ENCODE measurements at regions not wholly inside any gene's neighbourhood (a gene's known extent, or its start where the extent isn't known, plus 50 kb on each side); places are given as distances from the start of the nearest gene placed in this dataset.
"Not testable (repeated sequence)": the region's sequence is repeated elsewhere in the genome, so short reads cannot be mapped to it uniquely, and the experiment has no call there.

DNA sequence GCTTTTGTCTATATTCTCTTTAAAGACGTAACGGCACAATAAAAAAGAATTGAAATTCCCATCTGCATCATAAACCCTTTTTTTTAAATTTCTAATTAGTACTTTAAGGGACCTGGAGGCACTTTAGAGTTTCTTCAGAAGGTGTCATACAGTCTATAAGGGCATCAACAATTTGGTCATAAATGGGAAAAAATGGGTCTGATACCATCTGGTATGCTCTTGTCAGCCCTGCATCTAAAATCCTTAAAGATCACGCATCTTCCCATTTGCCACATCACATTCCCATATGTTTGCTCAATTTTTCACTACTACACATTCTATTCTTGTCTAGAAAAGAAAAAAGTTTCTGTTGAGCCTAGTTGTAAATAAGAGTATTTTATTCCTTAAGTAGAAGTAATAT is 53.8 kb downstream of the COX7C start:
- DNase-seq (ENCODE audit: low read depth in 1 of 2, low spot score in 1 of 2): no peak

DNA sequence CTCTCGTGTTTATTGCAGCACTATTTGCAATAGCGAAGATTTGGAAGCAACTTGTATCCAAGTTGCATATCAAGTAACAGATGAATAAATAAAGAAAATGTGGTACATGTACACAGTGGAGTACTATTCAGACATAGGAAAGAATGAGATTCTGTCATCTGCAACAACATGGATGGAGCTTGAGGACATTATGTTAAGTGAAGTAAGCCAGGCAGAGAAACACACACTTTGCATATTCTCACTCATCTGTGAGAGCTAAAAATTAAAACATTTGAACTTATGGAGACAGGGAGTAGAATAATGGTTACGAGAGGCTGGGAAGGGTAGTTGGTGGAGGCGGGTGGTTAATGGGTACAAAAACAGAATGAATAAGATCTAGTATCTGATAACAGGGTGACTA is 56.3 kb downstream of the COX7C start:
- no peak for DNase-seq (ENCODE audit: low read depth in 1 of 2, low spot score in 1 of 2)

DNA sequence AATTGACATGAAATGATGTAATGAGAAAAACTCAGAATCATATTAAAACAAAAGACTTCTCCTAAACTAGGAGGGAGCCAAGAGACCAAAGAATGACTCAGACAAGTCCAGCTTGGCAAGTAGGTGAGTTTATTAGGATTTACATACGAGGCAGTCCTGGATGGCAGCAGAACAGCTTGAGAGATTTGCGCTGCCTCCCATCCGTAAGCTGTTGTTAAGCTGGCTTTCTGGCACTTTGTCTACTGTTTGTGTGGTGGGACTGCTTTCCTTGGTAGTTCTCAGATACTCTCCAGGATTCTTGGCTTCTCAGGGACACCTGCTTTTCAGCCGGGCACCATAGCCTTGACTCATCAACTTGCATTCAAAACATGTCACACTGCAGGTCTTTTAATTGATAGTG is 57.6 kb downstream of the COX7C start:
- DNase-seq (ENCODE audit: low read depth in 1 of 2, low spot score in 1 of 2): no peak

DNA sequence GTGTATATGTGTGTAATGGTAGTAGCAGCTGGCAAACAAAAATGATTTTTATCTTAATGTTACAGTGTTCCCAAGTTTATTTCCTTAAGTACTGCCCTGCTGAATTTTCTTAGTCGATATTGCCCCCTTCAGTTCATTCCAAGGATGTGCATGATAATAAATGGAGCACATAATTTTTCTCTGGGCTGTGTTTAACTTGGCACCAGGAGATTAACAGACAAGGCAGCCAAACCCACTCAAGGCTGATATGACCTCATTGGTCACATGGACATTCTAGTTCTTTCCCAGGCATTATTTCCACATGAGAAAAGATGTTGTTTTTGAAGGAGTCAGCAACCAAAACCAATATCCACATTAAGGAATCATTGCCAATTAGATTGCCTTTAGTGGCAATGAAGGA is 61.8 kb downstream of the COX7C start:
- no peak for DNase-seq (ENCODE audit: low read depth in 1 of 2, low spot score in 1 of 2)

DNA sequence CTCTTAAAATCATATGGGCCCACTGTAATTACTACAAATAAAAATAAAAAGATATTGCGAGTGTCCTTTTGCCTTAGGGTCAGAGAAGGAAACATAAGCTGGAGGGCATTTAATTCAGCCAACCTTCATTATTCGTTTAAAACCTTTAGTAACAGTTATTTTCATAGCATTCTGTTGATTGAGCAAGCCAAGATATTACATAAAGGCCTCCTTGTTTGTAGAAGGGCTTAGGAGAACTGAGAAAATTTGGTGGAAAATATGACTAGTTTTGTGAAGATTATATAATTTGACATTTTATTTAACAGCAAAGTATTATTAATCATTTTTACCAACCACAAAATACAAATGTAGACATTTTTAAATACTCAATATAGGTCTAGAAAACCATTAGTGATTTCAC is 62.2 kb downstream of the COX7C start:
- no peak for DNase-seq (ENCODE audit: low read depth in 1 of 2, low spot score in 1 of 2)

DNA sequence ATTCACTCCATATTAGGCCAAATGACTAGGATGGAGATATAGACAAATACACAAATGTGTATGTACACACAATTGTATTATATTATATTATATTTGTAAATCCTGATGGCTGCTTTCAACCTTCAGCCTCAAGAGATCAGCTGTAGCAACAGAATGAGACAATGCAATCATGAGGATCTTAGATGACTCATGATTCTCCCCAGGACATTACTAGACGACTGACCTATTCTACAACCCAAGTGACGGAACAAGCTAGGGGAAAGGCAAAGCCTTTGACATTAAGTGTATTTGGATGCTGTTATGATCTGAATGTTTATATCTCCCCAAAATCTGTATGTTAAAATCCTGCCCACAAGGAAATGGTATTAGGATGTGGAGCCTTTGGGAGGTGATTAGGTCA is 66.5 kb downstream of the COX7C start:
- no peak for DNase-seq (ENCODE audit: low read depth in 1 of 2, low spot score in 1 of 2)

DNA sequence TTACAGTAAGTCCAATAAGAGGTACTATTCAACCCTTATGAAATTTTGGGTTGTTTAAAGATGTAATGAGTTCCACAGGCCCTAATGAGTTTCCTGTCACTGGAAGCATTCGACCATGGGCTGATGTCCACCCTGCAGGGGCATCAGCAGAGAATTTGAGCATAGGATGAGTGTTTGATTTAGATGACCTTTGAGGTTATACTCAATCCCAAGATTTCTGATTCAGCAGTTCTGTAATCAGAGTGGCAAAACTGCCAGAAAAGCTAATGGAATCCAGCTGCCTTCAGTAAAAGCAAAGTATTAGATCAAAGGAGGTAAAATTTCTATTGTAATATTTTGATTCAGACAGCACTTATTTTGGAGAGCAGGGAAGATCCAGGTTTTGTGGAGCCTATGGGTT is 68.3 kb downstream of the COX7C start:
- no peak for DNase-seq (ENCODE audit: low read depth in 1 of 2, low spot score in 1 of 2)

DNA sequence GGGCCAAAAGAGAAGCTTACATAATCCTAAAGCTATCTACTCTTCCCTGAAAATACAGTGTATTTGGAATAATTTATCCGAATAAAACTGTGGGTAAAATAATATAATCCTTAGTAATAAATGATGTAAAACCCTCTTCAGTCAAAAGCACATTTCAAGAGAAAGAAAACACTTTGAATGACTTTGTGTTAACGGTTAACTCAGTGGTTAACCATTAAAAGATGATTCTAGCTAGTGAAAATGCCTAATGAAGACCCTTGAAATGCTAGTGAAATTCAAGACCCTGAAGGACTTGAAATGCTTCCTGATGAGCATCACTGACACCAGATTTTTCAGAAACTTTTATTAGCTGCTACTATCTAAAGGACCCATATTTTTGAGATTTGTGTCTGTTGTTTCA is 70.7 kb downstream of the COX7C start:
- no peak for DNase-seq (ENCODE audit: low read depth in 1 of 2, low spot score in 1 of 2)

DNA sequence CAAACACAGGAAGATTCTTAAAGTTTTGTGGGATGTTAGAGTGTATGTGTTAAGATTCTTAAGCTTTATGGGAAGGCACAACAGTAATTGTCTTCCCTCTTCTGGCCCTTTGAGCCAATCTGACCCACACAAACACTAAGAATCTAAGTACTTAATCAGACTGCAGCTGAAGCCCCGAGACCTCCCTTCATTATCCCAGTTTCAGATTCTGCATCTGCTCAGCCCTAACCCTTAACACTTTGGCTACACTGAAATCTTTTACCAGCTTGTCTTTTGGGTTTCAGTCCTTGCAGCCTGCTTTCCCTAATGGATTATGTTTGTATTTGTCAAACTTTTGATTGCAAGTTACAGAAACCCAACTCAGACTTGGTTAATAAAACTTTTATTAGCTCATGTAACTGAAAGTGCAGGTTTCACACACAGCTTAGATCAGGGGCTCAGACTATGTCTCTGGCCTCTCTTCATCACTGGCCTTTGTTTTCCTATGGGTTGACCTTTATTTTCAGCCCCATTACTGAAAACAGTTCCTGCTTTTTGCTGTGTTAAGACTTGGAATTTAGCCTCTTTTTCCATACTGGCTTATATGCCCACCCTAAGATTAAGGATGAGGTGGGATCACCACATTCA is 71.5 kb downstream of the COX7C start:
- no peak for DNase-seq (ENCODE audit: low read depth in 1 of 2, low spot score in 1 of 2)

DNA sequence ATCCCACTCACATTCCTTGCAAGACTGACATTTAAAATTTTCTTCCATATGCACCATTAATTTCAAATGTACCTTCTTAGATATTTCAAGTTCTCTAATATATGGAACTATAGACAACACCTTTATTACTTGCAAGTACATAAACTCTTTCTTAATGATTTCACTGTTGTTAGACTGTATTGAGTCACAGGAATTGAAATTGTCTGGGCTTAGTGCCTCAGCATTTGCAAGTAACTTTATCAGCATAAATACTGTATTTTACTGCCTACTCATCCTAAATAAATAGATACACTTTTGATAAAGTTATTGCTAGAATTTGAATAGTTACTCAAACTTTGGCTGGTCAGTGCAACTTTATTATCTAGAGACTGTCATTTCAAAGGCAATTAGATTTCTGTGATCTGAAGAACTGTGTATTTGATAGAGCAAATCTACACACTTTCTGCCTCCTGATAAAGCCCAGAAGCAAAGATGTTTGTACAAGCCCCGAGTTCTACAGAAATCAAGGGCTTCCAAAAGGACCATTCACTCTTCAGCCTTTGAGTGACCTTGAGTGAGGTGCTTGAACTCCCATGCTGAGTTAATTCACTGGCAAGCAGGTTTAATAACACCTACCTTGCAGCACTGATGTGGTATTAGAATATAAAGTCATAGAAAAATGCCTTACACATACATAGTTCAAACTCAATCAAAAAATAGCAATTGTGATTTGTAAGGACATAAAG is 91.6 kb downstream of the COX7C start:
- DNase-seq (ENCODE audit: low read depth in 1 of 2, low spot score in 1 of 2): no peak

DNA sequence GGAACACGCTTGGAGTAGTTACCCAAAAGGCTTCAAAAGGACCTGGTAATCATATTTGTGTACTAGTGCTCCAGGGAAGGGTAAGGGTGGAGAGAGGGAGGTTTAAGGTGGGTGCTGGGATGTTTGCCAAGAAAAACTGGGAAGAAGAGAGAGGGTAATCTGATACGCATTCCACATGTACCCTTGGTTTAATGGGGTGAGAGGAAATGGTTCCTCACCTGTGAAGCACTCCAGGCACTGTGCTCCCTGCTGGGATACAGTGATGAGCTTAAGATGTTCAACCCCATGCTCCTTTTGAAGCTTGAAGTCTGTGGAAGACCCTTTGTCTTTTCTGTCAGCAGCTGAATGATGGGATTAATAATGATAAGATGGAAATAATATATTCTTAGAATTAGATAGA is 98.4 kb downstream of the COX7C start:
- no peak for DNase-seq (ENCODE audit: low read depth in 1 of 2, low spot score in 1 of 2)

DNA sequence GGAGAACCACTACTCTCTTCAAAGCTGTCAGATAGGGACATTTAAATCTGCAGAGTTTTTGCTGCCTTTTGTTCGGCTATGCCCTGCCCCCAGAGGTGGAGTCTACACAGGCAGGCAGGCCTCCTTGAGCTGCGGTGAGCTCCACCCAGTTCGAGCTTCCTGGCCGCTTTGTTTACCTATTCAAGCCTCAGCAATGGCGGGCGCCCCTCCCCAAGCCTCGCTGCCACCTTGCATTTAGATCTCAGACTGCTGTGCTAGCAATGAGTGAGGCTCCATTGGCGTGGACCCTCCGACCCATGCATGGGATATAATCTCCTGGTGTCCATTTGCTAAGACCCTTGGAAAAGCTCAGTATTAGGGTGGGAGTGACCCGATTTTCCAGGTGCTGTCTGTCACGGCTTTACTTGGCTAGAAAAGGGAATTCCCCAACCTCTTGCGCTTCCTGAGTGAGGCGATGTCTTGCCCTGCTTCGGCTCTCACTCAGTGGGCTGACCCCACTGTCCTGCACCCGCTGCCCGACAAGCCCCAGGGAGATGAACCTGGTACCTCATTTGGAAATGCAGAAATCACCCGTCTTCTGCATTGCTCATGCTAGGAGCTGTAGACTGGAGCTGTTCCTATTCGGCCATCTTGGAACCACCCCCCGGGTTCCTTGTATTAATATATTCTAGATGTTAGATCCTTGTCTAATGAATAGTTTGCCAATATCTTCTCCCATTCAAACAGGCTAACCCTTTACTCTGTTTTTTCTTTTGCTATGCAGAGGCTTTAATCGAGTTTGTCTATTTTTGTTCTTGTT is 113.8 kb downstream of the COX7C start:
- DNase-seq (ENCODE audit: low read depth in 1 of 2, low spot score in 1 of 2): not testable (repeated sequence)

DNA sequence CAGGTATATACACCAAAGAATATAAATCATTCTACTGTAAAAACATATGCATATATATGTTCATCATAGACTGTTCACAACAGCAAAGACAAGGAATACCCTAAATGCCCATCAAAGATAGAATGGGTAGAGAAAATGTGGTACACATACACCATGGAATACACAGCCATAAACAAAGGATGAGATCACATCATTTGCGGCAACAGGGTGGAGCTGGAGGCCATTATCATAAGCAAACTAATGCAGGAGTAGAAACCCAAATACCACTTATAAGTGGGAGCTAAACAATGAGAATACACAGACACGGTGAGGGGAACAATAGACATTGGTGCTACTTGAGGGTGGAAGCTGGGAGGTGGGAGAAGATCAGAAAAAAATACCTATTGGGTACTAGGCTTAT is 117.6 kb downstream of the COX7C start:
- DNase-seq (ENCODE audit: low read depth in 1 of 2, low spot score in 1 of 2): no peak

DNA sequence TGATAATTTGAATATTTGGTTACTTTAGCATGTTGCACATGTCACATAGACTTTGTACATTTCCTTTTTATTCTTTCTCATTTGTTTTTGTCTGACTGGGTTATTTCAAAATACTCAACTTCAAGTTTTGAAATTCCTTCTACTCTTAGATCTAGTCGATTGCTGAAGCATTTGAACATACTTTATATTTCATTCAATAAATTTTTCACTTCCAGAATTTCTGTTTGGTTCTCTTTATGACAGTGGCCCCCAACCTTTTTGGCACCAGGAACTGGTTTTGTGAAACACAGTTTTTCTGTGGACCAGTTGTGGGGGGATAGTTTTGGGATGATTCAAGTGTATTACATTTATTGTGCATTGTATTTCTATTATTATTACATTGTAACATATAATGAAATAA is 119.8 kb downstream of the COX7C start:
- no peak for DNase-seq (ENCODE audit: low read depth in 1 of 2, low spot score in 1 of 2)

DNA sequence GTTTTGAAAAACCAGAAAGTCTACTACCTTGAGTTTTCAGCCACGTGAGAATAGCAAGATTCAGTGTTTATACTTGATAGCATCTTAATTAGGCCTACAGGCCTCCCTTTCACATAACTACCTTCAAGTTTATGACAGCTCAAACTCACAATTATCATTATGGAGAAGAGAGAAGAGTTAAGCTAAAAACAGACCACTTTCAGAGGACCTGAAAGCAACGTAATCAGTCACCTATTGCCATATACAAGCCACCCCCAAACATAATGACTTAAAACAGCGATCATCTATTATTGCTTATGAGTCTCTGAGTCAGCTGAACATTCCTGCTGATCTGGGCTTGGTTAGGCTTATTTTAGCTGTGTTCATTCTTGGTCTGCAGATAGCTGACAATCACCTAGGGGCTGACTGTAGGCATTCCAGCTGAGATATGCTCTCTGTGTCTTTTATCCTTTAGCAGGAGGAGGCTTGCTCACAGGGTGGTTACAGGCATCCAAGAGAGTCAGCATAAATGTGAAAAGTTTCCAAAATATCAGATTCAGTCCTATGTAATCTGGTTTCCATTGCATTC is 130.9 kb downstream of the COX7C start:
- DNase-seq (ENCODE audit: low read depth in 1 of 2, low spot score in 1 of 2): no peak

DNA sequence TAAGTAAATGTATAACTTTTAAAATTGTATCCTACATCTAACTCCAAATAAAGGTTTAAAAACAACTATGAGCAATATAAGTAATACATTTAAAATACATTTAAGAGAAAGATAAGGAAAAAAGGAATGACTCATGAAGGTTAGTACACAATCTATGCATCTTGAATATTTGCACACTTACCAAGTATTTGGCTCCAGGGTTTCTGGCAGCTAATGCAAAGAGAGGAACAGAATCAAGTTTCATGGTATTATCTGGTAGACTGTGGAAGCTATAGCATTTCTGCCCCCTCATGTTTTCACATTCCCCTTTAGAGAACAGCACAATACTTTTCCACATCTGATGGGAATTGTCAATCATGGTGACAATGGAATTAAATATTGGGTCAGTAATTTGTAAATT is 132.1 kb downstream of the COX7C start:
- no peak for DNase-seq (ENCODE audit: low read depth in 1 of 2, low spot score in 1 of 2)

DNA sequence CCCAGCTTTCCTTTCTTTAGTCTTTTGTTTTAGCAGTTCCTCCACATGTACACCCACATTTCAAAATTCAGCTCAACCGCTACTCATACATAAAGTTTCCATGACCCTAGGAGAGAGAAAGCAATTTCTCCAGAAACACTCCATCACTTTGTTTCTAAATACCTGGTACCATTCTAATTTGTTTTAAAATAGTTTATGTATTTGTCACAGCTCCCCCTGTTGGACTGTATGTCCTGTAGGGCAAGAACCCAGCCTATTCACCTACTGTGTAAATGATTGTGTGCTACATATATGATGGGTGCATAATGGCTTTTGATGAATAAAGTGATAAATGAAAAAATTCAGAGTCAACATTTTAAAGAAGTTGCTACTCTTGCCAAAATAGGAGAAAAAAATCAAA is 139.1 kb downstream of the COX7C start:
- no peak for DNase-seq (ENCODE audit: low read depth in 1 of 2, low spot score in 1 of 2)

DNA sequence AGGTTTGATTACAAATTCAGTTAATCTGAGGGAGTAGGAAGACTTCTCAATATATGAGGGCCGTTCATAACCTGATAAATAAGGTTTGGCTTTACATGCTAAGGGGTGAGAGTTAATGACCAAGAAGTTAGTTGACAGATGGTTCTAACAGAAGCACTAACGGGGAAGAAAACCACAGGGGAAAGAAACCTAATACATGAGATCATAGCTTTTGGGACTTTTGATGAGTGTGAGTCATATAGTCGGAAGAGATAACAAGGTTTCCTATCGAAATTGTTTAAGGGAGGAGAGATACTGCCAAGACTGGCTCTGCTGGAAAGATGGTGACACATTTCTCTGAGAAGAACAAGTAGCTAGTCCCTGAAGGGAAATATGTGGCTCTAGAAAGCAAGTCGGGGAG is 140.1 kb downstream of the COX7C start:
- DNase-seq (ENCODE audit: low read depth in 1 of 2, low spot score in 1 of 2): no peak

DNA sequence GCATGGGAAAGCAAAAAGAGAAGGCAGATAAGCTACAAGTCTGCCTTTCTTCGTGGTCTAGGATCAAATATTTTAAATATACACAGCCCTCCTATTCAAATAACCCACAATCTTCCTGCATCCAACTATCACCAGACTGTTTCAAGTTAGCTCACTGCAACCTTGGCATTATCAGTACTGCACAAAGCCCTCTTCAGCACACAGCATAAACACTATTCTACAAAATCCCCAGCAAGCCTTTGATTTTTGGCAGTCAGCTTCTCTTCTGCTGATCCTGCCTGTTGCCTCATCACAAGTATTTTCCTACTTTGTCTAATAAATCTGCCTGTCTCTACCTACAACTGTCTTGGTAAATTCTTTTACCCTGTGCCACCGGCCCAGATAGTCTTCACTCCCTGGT is 142.9 kb downstream of the COX7C start:
- DNase-seq (ENCODE audit: low read depth in 1 of 2, low spot score in 1 of 2): no peak

DNA sequence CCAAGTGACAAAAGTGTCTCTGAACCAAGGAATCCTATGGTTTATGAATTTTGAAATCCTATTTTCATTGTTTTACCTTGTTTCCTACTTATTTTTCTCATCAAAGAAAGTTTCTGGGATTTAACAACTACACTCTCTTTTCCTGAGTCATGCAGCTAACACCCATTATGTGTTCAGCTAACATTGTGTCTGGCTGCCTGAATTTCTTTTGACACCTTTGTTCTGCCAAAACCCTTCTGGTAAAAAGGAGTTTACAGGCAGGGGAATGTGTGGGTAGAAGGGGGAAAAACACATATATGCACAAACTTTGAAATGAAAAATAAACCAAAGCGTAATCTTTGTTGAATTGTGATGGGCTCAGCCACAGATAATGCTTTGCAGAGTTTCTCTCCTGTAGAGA is 146.2 kb downstream of the COX7C start:
- DNase-seq (ENCODE audit: low read depth in 1 of 2, low spot score in 1 of 2): no peak

DNA sequence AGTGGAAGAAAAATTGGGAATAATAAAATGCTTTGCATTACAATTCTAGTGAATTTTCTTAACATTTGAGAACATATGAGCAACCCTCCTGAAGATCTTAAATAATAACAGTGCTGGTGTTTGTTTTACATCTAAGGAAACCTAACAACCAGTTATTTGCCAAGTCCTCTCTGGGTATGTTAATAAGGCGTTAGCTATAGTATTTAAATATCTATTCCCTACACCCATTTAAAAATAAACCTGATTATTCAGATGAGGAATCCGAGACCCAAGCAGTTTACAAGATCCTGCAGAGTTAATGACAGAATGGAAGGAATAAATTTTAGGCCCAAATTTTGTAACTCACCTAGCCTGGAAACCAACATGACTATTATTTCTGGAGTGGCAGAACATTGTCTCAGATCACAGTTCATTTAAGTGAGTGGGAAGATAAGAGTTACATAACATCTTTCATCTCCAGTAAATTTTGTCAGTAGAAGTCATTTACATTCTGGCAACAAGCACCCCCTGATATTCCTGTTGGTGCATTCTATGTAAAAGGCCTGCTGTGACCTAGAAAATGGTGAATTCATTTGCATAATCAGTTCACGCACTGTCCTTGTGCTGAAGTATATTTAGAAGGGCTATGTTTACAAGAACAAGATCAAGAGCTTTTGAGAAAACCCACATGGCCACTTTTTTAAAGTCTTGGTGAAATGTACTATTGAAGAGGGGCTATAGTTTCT is 148.2 kb downstream of the COX7C start:
- DNase-seq (ENCODE audit: low read depth in 1 of 2, low spot score in 1 of 2): no peak

All from stimulated activated CD4-positive, alpha-beta T cell treated with anti-CD3 and anti-CD28 coated beads, Interleukin-15, amount 100 ng/mL, for 1 hour (primary cell).